ENCODE measurements at regions not wholly inside any gene's neighbourhood (a gene's known extent, or its start where the extent isn't known, plus 50 kb on each side); places are given as distances from the start of the nearest gene placed in this dataset.

DNA sequence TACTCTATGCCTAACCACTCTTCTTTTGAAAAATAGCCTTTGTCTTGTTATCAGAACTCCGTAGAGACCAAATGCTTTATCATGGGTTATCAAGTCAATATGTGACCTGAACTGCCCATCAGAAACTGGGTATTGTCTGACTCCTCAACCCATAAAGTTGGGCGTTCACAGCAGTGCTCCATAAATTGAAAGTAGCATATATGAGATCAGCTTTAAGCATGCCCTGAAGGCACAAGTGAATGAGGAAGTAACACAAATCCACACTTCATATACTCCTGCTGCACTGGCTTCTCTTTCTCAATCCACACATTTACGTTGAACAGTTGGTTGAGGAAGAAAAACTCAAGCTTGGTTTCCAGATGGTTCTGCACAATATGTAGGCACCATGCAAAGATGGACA lies 1106.0 kb downstream of the STIM2 start:
- TF ChIP-seq GATA2 (IDR thresholded peaks at IDR 0.05; ENCODE audit: low read depth, low read length) (no peak), GATA3 (IDR thresholded peaks at IDR 0.05; ENCODE audit: low read depth, low read length) (no peak)

All from SH-SY5Y (cell line).